ENCODE measurements at regions not wholly inside any gene's neighbourhood (a gene's known extent, or its start where the extent isn't known, plus 50 kb on each side); places are given as distances from the start of the nearest gene placed in this dataset.

- TF ChIP-seq, protein P1, sequence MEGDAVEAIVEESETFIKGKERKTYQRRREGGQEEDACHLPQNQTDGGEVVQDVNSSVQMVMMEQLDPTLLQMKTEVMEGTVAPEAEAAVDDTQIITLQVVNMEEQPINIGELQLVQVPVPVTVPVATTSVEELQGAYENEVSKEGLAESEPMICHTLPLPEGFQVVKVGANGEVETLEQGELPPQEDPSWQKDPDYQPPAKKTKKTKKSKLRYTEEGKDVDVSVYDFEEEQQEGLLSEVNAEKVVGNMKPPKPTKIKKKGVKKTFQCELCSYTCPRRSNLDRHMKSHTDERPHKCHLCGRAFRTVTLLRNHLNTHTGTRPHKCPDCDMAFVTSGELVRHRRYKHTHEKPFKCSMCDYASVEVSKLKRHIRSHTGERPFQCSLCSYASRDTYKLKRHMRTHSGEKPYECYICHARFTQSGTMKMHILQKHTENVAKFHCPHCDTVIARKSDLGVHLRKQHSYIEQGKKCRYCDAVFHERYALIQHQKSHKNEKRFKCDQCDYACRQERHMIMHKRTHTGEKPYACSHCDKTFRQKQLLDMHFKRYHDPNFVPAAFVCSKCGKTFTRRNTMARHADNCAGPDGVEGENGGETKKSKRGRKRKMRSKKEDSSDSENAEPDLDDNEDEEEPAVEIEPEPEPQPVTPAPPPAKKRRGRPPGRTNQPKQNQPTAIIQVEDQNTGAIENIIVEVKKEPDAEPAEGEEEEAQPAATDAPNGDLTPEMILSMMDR (IDR thresholded peaks at IDR 0.05; ENCODE audit: borderline replicate concordance, extremely low read depth, low read length, poor library complexity, severe bottlenecking), result no peak
- no peak for TF ChIP-seq EZH2 (IDR thresholded peaks at IDR 0.05; ENCODE audit: borderline replicate concordance, low read depth, low read length, severe bottlenecking)
These were observed 84.3 kb upstream of the SP8 start for GRCh38 chr7:20870977-20871376.

Measured in DND-41 (cell line).